ENCODE measurements at regions not wholly inside any gene's neighbourhood (a gene's known extent, or its start where the extent isn't known, plus 50 kb on each side); places are given as distances from the start of the nearest gene placed in this dataset.

GRCh38 chr2:100195942-100196341, 53.6 kb upstream of the AFF3 start:
- Histone ChIP-seq H3K4me1 (ENCODE audit: insufficient read depth, poor library complexity, severe bottlenecking) (peaks cover 4% of the 10 kb centered on the region), H3K27ac (ENCODE audit: poor library complexity, severe bottlenecking) (no peak overlapping the region), H3K4me3 (ENCODE audit: severe bottlenecking) (no peak overlapping the region), H3K36me3 (ENCODE audit: low read depth) (no peaks in the 10 kb centered on the region), H3K27me3 (ENCODE audit: insufficient read depth, poor library complexity, severe bottlenecking) (no peaks in the 10 kb centered on the region), H3K9me3 (ENCODE audit: severe bottlenecking) (no peaks in the 10 kb centered on the region)
- TF ChIP-seq CTCF (IDR thresholded peaks at IDR 0.05; ENCODE audit: poor library complexity, severe bottlenecking): no peak
- ATAC-seq (ENCODE audit: low read depth) (no peak), DNase-seq (ENCODE audit: low spot score) (no peak)

GRCh38 chr2:100194951-100195350, 52.6 kb upstream of the AFF3 start:
- no peak for DNase-seq (ENCODE audit: low spot score)
- no peak for ATAC-seq (ENCODE audit: low read depth)
- H3K27me3 ChIP-seq (ENCODE audit: insufficient read depth, poor library complexity, severe bottlenecking): no peaks in the 10 kb centered on the region
- no peaks in the 10 kb centered on the region for H3K4me1 ChIP-seq (ENCODE audit: insufficient read depth, poor library complexity, severe bottlenecking)
- H3K27ac ChIP-seq (ENCODE audit: poor library complexity, severe bottlenecking): no peak overlapping the region
- no peak for TF ChIP-seq CTCF (IDR thresholded peaks at IDR 0.05; ENCODE audit: poor library complexity, severe bottlenecking)
- H3K9me3 ChIP-seq (ENCODE audit: severe bottlenecking): no peaks in the 10 kb centered on the region
- no peaks in the 10 kb centered on the region for H3K36me3 ChIP-seq (ENCODE audit: low read depth)
- H3K4me3 ChIP-seq (ENCODE audit: severe bottlenecking): no peak overlapping the region

GRCh38 chr2:100193291-100193710, 50.9 kb upstream of the AFF3 start:
- ATAC-seq (ENCODE audit: low read depth) (no peak), DNase-seq (ENCODE audit: low spot score) (no peak)
- Histone ChIP-seq H3K4me3 (ENCODE audit: severe bottlenecking) (no peak overlapping the region), H3K27me3 (ENCODE audit: insufficient read depth, poor library complexity, severe bottlenecking) (no peaks in the 10 kb centered on the region), H3K27ac (ENCODE audit: poor library complexity, severe bottlenecking) (no peak overlapping the region), H3K9me3 (ENCODE audit: severe bottlenecking) (no peaks in the 10 kb centered on the region), H3K4me1 (ENCODE audit: insufficient read depth, poor library complexity, severe bottlenecking) (no peaks in the 10 kb centered on the region), H3K36me3 (ENCODE audit: low read depth) (no peaks in the 10 kb centered on the region)
- TF ChIP-seq CTCF (IDR thresholded peaks at IDR 0.05; ENCODE audit: poor library complexity, severe bottlenecking): no peak

- Histone ChIP-seq H3K4me1 (ENCODE audit: insufficient read depth, poor library complexity, severe bottlenecking) (no peaks in the 10 kb centered on the region), H3K36me3 (ENCODE audit: low read depth) (no peaks in the 10 kb centered on the region), H3K27ac (ENCODE audit: poor library complexity, severe bottlenecking) (no peak overlapping the region), H3K27me3 (ENCODE audit: insufficient read depth, poor library complexity, severe bottlenecking) (no peaks in the 10 kb centered on the region), H3K9me3 (ENCODE audit: severe bottlenecking) (no peaks in the 10 kb centered on the region), H3K4me3 (ENCODE audit: severe bottlenecking) (no peak overlapping the region)
- TF ChIP-seq CTCF (IDR thresholded peaks at IDR 0.05; ENCODE audit: poor library complexity, severe bottlenecking): no peak
- ATAC-seq (ENCODE audit: low read depth): no peak
- no peak for DNase-seq (ENCODE audit: low spot score)
Observed at GRCh38 chr2:100192825-100193224, 50.4 kb upstream of the AFF3 start.

- DNase-seq (ENCODE audit: low spot score) (no peak), ATAC-seq (ENCODE audit: low read depth) (no peak)
- H3K27me3 ChIP-seq (ENCODE audit: insufficient read depth, poor library complexity, severe bottlenecking): no peaks in the 10 kb centered on the region
- H3K4me3 ChIP-seq (ENCODE audit: severe bottlenecking): no peak overlapping the region
- H3K27ac ChIP-seq (ENCODE audit: poor library complexity, severe bottlenecking): no peak overlapping the region
- H3K9me3 ChIP-seq (ENCODE audit: severe bottlenecking): no peaks in the 10 kb centered on the region
- no peaks in the 10 kb centered on the region for H3K36me3 ChIP-seq (ENCODE audit: low read depth)
- no peak for TF ChIP-seq CTCF (IDR thresholded peaks at IDR 0.05; ENCODE audit: poor library complexity, severe bottlenecking)
- H3K4me1 ChIP-seq (ENCODE audit: insufficient read depth, poor library complexity, severe bottlenecking): no peaks in the 10 kb centered on the region
Observed at GRCh38 chr2:100192300-100192699, 49.9 kb upstream of the AFF3 start.

Measured in RWPE2 (cell line).